GM12864 (cell line): ENCODE measurements at regions not wholly inside any gene's neighbourhood (a gene's known extent, or its start where the extent isn't known, plus 50 kb on each side); places are given as distances from the start of the nearest gene placed in this dataset.

Experiments
- DNase-seq: peaks from one replicate; pipeline ENCODE4 v3.0.0-alpha.2; 2011; ENCODE audit warnings: low read depth
- H3K4me3 ChIP-seq: 2 replicates; pipeline ENCODE4 v1.5.1; 2011; ENCODE audit warnings: mild to moderate bottlenecking, low read depth, low read length, control low read depth
- TF ChIP-seq, protein P1 (sequence below): IDR thresholded peaks from 2 replicates; pipeline ENCODE4 v1.5.1; 2011; ENCODE audit warnings: low read depth, mild to moderate bottlenecking, moderate library complexity, low read length, control low read depth, inconsistent platforms; ENCODE audit errors: missing control alignments

DNA sequence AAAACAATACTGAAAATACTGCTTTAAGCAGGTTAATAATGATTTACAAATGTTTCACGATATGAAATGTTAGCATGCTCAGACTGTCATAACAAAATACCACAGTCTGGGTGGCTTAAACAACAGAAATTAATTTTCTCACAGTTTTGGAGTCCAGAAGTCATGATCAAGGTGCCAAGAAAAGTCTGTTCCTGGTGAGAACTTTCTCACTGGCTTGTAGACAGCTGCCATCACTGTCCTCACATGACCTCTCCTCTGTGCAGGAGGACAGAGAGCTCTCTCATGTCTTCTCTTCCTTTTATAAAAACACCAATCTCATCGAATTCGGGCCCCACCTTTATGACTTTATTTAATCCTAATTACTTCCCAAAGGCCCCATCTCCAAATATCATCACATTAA, 426.7 kb downstream of the KLHL13 start:
- TF ChIP-seq, protein P1, sequence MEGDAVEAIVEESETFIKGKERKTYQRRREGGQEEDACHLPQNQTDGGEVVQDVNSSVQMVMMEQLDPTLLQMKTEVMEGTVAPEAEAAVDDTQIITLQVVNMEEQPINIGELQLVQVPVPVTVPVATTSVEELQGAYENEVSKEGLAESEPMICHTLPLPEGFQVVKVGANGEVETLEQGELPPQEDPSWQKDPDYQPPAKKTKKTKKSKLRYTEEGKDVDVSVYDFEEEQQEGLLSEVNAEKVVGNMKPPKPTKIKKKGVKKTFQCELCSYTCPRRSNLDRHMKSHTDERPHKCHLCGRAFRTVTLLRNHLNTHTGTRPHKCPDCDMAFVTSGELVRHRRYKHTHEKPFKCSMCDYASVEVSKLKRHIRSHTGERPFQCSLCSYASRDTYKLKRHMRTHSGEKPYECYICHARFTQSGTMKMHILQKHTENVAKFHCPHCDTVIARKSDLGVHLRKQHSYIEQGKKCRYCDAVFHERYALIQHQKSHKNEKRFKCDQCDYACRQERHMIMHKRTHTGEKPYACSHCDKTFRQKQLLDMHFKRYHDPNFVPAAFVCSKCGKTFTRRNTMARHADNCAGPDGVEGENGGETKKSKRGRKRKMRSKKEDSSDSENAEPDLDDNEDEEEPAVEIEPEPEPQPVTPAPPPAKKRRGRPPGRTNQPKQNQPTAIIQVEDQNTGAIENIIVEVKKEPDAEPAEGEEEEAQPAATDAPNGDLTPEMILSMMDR = no peak
- no peak overlapping the region for H3K4me3 ChIP-seq
- no peak for DNase-seq

DNA sequence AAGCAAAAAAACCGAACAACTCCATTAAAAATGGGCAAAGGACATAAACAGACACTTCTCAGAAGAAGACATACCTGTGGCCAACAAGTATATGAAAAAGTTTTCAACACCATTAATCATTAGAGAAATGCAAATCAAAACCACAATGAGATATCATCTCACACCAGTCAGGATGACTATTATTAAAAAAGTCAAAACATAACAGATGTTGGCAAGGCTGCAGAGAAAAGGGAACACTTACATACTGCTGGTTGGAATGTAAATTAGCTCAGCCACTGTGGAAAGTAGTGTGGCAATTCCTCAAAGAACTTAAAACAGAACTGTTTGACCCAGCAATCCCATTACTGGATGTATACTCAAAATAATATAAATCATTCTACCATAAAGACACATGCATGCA, 436.3 kb downstream of the KLHL13 start:
- no peak overlapping the region for H3K4me3 ChIP-seq
- no peak for DNase-seq
- TF ChIP-seq, protein P1 = no peak

DNA sequence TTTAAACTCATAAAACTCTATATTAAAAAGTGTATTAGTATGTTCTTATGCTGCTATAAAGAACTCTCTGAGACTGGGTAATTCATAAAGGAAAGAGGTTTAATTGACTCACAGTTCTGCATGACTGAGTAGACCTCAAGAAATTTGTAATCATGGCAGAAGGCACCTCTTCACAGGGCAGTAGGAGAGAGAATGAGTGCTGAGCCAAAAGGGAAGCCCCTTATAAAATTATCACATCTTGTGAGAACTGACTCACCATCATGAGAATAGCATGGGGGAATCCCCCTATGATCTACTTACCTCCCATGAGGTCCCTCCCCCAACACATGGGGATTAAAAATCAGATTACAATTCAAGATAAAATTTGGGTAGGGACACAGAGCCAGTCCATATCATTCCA, 463.2 kb downstream of the KLHL13 start:
- DNase-seq = no peak
- no peak overlapping the region for H3K4me3 ChIP-seq
- TF ChIP-seq, protein P1 = no peak

DNA sequence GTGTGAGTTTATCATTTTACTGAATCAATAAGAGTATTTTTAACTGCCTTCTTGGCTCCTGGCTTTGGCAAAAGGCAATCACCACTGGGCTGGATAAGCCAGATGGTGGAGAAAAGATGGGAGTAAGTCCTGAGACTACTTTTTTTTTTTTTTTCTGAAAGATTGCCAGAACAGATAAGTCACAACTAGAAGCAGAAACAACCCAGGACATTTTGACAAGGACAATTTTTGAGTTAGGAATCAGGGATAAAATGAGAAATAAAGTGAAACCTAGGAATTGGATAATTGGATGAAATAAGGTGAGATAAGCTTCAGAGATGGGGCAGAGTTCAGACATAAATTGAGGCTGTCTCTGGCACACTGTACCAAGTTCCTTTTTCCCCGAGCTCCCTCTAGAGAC, 471.0 kb downstream of the KLHL13 start:
- TF ChIP-seq, protein P1 = no peak
- no peak overlapping the region for H3K4me3 ChIP-seq
- DNase-seq = no peak

DNA sequence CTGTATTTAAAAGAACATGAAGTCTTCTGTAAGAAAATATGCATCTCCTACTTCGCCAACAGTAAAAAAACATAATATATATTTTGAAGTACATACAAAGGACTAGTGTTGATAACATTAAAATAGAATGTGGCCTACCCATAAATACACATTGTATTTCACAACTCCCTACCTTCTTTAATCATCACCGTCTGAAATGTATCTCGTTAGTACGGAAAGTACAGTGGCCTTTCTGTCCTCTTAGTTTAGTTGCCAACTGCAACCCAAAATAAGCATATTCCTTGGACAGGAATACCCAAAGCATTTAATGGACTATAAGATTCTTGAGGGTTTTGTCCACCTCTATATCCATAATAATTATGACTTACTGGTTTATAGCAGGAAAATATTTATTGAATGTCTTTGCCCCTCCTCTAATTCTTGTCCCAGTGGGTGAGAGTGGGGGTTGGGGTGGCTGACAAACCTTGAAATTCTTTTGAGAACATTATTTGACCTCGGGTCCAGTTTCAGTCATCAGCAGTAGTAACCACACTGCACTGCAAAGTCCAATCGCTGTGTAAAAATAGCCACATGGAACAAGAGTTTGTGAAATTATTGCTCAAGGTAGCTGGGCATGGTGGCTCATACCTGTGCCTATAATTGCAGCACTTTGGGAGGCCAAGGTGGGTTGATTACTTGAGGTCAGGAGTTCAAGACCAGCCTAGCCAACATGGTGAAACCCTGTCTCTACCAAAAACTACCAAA, 474.5 kb downstream of the KLHL13 start:
- TF ChIP-seq, protein P1 = no peak
- no peak overlapping the region for H3K4me3 ChIP-seq
- no peak for DNase-seq

DNA sequence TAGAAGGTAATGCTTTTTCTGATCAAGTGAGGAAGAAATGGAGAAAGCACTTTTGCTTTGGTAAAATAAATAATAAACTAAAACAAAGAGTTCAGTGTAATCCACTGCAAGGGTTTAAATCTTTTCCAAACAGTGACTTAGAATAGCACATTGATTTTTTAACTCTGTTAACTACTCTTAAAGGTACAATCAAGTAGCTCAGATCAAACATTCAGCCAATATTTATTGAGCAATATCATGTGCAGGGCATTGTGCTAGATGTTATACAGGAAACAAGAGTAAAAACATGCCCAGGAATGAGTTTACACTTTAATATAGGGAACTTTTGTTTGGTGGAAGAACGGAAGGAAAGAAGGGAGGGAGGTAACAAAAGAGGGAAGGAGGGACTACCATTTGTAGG, 479.8 kb downstream of the KLHL13 start:
- DNase-seq = no peak
- no peak overlapping the region for H3K4me3 ChIP-seq
- TF ChIP-seq, protein P1 = no peak

DNA sequence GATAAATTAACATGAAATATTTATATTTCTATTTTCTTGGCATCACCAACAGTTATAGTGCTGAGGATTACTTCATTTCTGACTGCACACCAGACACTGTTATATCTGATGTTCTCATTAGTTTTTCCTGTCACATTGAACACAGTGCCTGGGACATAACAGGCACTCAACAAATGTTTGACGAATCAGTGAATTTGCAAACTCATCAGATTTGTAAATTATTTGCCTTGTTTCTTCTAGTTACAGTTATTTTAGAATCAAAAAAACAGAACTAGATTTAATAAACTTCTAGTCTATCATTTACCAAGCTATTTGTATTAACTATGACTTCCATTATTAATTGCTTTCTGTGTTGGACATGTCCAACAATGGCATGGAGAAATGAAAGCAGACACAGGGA, 483.3 kb downstream of the KLHL13 start:
- no peak overlapping the region for H3K4me3 ChIP-seq
- DNase-seq = no peak
- TF ChIP-seq, protein P1 = no peak
